Limb (tissue), 2 donors: ENCODE measurements at regions not wholly inside any gene's neighbourhood (a gene's known extent, or its start where the extent isn't known, plus 50 kb on each side); places are given as distances from the start of the nearest gene placed in this dataset.
A peak's percentile ranks its signal among the peaks of the same experiment; 100 is the strongest.

ENCODE experiments used
- DNase-seq, 2 donors: peaks; one replicate each; pipeline ENCODE4 v3.0.0-alpha.2; 2016; ENCODE audit errors: extremely low spot score in 2 of 2

DNA sequence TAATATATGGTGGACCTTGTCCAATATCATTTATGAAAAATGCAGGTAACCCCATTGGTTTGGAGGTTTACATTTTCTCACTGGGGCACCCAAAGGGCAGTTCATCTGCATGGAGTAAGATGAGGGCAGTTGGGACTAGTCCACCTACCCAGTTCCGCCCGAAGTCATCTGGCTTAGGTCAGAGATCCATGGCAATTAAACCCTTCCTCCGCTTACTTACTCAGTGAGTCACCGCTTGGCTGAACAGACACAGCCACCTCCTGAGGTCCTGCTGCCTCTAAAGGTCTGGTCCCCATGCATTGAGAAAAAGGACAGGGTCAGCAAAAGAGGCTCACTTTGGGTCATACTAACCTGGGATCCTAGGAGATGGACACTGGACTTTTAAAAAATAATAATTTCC, 102.9 kb upstream of the PRL start:
- no peak for DNase-seq

DNA sequence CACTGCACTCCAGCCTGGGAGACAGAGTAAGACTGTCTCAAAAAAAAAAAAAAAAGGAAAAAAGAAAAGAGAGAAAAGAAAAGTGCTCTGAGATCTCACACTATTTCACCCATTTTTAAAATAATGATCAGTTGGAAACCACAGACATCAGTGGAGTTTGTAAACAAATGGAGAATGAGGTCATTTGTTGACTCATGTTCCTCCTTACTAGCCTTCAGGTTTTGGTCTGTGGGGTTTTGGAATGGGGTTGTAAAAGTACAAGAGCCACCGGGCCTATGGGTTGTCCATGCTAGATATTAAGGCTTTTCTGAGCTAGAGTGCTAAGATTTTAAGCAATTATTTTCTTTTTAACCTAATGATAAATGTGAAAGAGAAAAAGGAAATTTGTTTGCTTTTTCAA, 104.4 kb upstream of the PRL start:
- DNase-seq = no peak

DNA sequence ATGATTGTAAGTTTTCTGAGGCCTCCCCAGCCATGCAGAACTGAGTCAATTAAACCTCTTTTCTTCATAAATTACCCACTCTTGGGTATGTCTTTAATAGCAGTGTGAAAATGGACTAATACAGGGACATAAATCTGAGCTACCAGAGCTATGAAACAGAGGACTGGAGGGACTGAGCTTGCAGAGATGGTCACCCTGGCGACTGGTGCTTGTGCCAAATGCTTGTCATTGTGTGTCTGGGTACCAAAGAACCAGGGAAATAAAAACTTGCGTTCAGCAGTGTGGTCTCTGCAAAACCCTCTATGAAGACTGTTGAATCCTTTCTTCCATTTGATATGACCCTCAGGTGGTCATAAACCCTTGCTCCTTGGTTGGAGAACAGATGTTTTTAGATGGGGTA, 105.1 kb upstream of the PRL start:
- DNase-seq = no peak

DNA sequence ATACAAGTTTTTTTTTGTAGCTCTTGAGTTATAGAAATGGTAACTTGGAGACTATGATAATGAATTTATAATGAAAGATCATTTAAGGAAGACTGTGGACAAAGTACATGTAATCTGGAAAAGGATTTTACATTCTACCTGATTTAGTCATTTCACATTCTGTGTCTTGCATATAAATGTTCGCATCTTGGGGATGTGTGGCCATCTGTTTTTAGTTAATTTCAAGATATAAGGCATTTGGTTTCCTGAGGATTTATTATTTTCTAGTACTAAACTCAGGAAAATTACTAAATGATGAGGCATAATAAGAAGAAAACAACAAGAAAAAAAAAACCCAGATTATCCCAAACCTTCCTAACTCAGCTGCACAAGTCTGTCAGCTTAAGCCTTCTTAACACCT, 112.7 kb upstream of the PRL start:
- DNase-seq = no peak

DNA sequence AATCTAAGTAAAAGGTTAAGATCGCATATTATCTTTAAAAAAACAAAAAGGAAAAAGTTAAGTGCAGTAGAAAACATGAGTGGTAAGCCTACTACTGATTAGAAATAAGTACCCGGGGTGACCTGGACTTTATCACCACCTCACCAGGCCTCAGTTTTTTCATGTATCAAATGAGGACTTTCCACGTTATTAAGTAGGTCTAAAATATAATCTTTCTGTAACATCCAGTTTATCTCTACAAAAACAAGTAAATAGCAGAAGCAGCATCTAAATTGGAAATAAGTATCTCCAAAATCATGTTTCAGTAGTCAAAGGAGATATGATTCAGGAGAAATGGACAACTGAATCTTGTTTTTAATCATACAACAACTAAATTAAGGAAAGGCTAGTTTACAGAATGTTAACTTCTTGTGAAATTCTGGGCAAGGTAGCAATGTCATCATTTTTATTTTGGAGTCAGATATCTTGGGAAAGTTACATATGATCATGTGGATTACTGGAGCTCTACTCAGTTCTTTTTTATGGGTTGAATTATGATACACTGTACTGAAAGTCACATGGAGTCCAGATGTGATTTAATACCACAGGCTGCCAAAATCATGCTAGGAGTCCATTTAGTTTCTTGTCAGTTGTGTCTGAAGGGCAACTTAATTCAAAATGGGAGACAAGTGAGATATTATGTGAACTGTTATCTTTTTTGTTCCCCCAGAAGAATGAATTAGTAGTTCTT, 114.7 kb upstream of the PRL start:
- peak in 1 of 2 donors; percentile 46 for DNase-seq

DNA sequence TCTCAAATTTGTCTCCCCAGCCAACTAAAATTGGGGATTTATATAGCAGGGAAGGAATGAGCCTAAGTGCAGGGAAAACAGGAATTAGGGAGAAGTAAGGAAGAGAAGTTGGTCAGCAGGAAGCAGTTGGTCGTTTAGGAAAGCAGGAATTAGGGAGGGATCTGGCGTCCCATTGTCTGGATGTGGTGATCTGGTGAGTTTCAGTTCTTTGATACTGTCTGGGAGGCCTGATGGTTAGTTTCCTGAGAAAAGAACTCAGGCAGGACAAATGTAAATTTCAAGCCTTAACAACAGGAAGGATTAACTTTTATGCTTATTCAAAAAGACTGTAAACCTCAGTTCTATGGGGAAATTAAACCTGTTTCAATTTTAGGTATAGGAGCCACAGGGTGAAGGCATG, 116.2 kb upstream of the PRL start:
- DNase-seq = no peak

DNA sequence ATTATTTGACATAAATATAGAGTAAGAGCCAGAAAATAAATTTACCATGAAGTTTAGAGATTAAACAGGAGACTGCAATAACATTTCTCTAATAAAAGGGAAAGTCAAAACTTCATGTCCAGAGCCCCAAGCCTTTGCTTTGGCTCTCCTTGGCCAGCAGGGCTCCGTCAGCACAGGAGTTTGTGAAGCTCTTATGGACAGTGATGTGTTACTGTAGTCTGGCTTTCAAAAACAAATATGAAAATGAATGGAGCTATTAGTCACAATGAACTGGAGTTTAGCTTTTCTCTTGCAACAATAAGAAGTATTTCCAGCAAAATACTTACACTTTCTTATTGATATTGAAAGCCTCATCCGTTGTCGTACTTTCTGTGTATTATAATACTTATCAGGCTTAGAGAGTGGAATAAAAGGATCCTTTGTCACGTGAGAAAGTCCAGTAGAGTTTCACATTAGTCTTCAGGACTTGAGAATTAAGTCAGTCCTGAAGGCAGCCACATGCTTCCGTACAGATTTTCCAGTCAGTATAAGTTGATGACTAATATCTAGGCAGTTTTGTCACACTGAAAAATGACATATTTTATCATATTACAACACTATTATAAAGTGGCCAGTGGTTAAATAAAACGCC, 117.0 kb upstream of the PRL start:
- DNase-seq = no peak

DNA sequence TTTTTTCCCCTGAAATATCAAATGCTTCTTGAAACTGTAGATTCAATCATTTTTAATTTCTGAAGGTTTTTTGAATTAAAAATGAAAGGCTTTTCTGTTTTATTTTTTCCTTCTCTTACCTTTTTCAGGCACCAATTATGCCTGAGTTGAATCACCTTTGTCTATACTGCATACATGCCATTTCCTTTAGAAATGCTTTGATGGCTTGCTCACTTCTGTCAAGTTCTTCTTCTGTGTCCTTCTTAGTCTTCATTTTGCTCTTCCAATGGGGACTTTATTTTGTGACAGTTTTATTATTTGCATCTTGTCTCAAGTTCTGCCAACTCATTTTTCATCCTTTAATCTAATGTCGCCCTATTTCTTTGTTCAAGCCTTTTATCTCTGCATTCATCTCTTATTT, 121.9 kb upstream of the PRL start:
- no peak for DNase-seq

DNA sequence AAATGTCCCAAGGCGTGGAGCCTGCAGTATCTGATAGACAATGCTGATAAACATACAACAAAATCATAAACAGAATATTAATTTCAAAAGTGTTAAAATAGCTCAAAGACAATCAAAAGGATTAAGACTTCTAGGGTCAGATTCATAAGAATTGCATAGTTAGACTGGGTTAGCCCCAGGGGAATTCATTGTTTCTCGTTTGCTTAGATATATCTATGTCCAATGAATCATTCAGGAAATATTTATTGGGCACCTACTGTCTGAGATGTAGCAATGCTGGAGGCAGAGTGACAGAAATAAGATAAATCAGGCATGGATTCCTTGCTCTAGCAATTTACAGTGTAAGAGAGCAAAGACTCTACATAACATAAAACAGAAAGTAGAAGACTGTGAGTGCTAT, 124.4 kb upstream of the PRL start:
- DNase-seq = no peak

DNA sequence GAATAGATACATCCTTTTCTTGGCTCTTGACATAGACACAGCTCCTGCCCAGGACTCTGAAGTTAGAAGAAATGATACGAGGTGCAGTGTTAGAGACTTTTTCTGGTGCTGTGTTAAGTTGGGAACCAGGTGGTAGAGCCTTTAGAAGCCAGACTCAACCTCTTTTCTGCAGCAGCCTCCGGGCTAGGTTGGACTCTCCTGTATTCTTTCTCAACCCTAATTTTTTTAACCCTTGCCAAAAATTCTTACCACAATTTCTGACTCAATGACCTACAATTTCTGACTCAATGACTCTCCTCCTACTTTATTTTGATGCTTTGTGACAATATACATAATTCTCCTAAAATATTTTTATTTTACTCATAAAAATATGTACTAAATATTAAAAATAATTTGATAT, 127.4 kb upstream of the PRL start:
- no peak for DNase-seq

DNA sequence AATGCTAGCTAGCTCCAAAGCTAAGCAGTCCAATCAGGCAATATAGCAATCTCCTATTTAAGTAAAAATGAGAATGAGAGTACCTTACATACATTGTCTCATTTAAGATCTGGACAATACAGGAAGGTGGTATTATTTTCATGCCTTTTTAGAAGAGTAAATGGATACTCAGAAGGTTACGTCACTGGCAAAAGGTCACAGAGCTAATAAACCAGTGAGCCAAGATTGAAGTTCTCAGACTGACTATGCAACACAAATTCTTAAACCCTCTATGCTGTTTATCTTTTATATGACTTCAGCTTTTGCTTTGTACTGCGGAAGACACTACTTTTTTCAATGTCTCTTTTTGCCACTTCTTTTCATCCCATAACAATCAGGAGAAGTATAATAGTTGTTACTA, 135.2 kb upstream of the PRL start:
- DNase-seq = no peak

DNA sequence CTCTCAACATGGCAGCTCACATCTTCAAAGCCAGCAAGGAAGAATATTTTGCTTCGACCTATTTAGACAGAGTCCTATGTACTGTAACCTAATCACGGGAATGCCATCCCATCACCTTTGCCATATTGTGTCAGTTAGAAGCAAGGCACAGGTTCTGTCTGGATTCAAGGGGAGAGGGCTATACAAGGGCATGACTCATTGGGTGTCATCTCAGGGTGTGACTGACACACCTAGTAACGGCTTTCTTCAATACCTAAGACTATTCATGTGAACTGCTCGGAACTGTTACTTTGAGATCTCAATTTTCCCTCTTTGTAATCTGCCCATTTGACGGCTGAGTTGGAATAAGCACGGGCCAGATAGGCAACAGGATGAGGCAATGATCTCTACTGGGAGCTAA, 135.6 kb upstream of the HDGFL1 start:
- DNase-seq = no peak

DNA sequence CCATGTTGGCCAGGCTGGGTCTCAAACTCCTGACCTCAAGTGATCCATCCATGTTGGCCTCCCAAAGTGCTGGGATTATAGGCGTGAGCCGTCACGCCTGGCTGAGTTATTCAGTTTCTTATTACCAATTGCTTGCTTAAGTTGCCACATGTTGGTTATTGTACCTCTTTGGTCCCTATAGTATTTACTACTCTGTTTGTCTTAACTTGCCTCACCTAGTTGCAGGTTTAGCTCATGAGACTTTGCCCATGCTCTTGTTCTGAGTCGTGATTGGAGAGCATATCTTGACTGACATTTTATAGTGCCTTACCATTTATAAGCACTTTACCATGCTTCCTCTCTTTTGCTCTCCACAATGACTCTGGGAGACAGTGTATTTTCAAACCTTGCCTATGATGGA, 134.2 kb upstream of the HDGFL1 start:
- no peak for DNase-seq

DNA sequence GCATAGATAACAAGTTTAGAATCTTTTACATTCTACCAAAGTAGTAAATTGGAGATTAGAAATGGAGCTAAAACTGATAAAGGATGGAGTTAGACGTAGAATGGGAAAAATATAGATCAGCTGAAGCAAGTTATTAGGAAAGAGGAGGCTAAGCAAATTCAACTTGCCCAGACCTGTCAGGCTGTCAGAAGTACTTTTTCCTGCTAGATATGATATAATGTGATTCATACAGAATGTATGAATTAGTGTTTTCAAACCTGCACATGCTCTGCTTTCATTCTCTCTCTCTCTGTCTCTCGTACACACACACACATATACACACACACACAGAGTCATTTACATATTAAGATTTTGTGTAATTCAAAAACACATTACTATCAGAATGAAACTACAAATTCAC, 133.2 kb upstream of the HDGFL1 start:
- no peak for DNase-seq

DNA sequence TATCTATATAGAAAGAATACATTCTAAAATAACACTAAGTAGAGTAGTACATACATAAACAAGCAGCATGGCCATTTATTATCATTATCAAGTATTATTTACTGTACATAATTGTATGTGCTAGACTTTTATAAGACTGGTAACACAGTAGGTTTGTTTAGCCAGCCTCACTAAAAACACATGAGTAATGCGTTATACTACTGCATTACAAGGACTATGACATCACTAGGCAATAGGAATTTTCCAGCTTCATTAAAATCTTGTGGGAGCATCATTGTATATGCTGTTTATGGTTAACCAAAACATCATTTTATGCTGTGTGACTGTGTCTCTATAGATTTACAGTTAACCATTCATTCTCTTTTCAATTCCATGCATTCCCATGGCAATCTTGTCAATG, 131.7 kb upstream of the HDGFL1 start:
- no peak for DNase-seq

DNA sequence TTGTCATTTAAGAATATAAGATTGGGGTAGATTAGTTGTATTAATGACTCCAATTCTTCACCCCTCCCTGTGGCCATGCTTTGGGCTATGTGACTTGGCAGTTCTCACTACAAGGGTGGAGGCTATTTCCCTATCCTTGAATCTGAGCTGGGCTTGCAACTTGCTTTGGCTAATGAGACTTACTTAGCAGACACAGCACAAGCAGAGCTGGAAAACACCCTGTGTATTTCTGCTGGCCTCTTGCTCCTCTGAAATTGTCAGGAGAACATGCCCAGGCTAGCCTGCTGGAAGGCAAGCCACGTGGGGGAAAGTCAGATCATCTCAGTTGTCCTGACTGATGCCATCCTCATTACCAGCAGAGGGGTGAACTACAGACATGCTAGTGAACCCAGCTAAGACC, 126.5 kb upstream of the HDGFL1 start:
- DNase-seq = no peak

DNA sequence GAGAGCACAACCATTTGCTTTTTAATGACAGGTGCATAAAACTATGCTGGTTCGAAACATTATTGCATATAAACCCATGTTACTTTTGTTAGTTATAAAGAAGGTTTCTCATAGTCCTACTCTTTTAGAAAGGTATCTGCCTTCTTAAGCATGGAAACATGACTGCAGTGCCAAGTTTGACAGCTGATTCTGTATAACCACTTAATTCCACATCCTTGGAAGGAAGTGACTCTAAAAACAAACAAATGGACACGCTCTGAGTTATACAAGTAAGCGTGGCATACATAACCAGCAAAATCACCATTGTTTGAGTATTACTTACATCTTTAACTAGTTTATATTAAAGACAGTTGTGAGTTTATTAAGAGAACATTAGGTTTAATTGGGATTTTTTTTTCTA, 125.0 kb upstream of the HDGFL1 start:
- no peak for DNase-seq

DNA sequence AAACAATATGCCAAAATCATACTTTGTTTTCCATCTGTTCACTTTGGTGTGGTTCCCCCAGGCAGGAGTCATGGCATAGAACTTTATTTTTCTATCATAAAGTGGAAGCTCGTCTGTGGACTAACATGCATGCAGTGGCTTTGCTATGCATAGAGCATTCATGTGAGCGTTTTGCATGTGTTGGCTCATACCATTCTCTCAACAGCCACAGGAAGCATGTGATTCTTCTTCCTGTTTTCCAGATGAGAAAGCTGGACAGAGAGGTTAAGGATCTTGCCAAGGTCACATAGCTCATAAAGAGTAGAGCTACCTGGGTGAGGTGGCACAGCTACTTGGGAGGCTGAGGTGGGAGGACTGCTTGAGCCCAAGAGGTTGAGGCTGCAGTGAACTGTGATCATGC, 123.4 kb upstream of the HDGFL1 start:
- no peak for DNase-seq

DNA sequence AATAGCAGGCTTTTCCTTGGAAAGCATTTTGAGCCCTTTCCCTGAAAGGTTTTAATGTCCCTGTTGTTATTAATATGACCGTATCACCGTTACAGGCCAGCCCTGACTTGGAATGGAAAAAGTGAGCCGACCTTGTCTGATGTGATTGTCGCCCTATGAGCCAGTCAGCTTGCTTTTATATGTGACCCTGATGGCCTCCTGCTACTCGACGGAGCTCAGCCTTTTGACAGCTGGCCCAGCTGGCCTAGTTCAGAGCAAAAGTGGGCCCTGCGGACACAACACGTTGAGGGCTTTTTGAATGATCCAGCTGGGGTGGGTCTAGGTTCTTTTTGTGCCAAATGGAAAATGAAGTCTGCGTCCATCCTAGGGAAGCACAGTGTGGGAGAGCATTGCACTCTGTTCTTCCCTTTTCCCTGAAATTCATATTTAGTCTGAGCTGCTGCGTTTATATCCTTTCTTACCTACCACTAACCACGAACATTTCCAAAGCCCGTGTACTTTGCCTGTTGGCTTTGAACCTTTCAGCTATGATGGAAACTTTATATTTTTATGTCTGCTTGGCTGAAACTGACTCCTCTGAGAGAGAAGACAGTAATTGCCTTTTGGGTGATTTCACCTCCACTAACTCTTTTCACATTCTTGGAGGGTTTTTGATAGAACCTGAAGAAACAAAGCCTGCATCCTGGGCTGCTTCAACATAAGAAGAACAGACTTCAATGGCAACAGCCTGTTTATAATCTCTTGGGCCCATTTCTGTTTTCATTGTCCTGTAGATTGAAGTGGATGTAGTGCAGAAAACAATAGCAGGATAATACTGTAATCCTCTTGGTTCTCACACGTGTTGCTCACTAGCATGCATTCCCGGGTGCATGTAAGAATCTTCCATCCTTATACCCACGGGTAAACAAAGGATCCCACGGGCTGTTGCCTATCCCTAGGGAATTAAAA, 121.8 kb upstream of the HDGFL1 start:
- peak; percentile 58 to 59 for DNase-seq

DNA sequence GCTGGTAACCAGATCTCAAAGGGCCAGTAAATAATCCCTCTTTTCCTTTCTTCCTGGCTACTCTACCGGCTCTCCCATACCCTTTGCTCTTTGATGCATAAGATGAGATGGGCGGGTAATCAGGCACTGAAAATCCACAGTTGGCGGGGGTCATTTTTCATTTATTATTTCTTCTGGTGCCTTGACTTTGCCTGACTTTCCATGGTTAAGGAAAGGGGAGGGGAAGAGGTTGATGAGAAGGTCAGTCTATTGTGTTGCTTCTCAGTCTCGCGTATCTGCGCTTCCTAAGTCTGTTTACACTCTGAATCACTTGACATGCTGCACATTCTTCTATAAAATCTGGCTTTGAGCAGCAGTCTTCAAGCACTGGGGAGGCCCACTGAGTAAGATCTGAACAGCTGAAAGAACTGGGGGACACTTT, 121.1 kb upstream of the HDGFL1 start:
- DNase-seq = no peak

DNA sequence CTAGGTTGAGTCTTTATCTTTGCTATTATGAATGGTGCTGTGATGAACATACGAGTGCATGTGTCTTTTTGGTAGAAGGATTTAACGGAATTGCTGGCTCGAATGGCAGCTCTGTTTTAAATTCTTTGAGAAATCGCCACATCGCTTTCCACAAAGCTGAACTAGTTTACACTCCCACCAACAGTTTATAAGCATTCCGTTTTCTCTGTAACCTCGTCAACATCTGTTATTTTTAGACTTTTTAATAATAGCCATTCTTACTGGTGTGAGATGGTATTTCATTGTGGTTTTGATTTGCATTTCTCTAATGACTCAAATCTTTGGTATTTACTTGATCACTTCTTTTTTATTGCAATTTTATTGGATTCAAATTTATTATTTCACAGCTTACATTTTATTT, 117.4 kb upstream of the HDGFL1 start:
- no peak for DNase-seq

DNA sequence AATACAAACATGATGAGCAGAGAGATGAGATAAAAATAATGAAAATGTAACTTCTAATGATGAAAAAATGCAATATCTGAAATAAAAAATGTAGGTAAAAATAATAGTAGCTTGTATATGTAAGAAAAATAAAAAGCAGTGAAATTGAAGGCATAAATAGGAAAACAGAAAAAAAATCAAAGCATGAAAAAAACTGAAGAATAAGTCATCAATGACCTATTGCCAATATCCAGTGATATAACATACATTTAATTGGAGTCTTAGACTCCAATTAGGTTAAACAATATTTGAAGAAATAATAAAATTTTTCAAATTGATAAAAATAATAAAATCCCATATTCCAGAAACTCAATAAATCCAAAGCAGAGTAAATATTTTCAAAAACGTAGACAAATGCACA, 114.0 kb upstream of the HDGFL1 start:
- DNase-seq = no peak

DNA sequence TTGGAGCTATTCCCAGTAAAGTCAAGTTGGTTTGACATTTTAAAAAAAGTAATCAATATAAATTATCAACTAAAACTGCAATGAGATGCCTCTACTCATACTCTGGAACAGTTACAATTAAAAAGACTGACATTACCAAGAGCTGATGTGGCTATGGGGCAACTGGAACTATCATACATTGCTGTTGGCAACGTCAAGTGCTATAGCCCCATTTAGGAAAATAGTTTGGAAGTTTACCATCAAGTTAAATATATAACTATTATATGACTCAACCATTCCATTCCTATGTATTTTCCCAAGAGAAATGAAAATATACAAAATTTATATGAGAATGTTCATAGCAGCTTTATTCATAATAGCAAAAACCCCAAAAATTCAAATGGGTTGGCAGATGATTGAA, 111.4 kb upstream of the HDGFL1 start:
- DNase-seq = no peak
